ENCODE measurements at regions not wholly inside any gene's neighbourhood (a gene's known extent, or its start where the extent isn't known, plus 50 kb on each side); places are given as distances from the start of the nearest gene placed in this dataset.

DNA sequence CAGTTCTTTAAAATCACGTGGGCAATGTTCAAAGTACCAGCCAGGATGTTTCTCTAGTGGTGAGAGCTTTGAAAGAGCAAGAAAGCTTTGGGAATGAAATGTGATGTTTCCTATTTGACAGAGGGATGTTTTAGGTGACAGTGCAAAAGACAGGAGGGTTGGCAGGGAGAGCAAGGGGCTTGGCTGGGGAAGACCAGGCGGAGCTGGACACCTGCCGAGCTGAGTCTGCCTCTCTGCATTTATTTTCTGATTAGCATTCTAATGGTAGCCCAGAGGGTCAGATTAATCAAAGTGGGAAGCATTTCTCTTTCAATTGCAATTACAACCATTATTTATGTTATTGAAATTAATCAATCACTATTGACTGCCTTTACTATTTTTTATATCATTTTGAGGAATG, 145.4 kb upstream of the RAB12 start:
- Histone ChIP-seq H3K9me3 (ENCODE audit: low read depth, low read length) (no peaks in the 10 kb centered on the region), H3K27me3 (ENCODE audit: insufficient read depth, low read length) (peaks cover 8% of the 10 kb centered on the region), H3K4me2 (ENCODE audit: insufficient read depth, low read length) (no peak overlapping the region), H3K36me3 (ENCODE audit: insufficient read depth, low read length) (no peaks in the 10 kb centered on the region), H3K4me3 (ENCODE audit: insufficient read depth, low read length) (no peak overlapping the region), H3K27ac (ENCODE audit: low read depth, low read length) (no peak overlapping the region), H3K79me2 (ENCODE audit: insufficient read depth, low read length) (no peaks in the 10 kb centered on the region), H4K20me1 (ENCODE audit: insufficient read depth, low read length) (no peaks in the 10 kb centered on the region), H2AFZ (ENCODE audit: low read length) (no peak overlapping the region), H3K4me1 (ENCODE audit: insufficient read depth, low read length) (peaks cover under 1% of the 10 kb centered on the region)
- no peak for DNase-seq (ENCODE audit: insufficient read length, low spot score, missing footprints)
- TF ChIP-seq, protein P1, sequence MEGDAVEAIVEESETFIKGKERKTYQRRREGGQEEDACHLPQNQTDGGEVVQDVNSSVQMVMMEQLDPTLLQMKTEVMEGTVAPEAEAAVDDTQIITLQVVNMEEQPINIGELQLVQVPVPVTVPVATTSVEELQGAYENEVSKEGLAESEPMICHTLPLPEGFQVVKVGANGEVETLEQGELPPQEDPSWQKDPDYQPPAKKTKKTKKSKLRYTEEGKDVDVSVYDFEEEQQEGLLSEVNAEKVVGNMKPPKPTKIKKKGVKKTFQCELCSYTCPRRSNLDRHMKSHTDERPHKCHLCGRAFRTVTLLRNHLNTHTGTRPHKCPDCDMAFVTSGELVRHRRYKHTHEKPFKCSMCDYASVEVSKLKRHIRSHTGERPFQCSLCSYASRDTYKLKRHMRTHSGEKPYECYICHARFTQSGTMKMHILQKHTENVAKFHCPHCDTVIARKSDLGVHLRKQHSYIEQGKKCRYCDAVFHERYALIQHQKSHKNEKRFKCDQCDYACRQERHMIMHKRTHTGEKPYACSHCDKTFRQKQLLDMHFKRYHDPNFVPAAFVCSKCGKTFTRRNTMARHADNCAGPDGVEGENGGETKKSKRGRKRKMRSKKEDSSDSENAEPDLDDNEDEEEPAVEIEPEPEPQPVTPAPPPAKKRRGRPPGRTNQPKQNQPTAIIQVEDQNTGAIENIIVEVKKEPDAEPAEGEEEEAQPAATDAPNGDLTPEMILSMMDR (IDR thresholded peaks at IDR 0.05; ENCODE audit: extremely low read depth, low read depth, low read length), result no peak

DNA sequence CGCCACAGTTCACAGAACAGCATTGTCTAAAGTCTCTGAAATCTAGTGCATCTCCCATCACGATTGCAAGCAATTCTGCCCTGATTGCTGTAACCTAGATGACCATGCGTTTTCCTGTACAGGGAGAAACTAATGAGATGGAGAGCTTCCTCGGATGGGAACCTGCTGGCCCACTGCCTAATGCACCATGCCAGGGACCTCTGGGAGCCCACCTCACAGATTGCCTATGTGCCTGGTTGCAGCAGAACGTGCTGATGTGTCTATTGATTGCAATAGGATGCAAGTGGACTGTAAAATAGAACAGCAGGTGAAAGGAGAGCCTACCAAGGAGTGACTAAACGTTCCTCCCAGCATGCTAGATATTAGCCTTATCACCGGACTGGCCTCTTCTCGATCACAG, 141.0 kb upstream of the RAB12 start:
- no peaks in the 10 kb centered on the region for H3K79me2 ChIP-seq (ENCODE audit: insufficient read depth, low read length)
- peaks cover 14% of the 10 kb centered on the region for H3K27me3 ChIP-seq (ENCODE audit: insufficient read depth, low read length)
- H3K36me3 ChIP-seq (ENCODE audit: insufficient read depth, low read length), result no peaks in the 10 kb centered on the region
- peaks cover 4% of the 10 kb centered on the region for H3K4me1 ChIP-seq (ENCODE audit: insufficient read depth, low read length)
- no peak overlapping the region for H2AFZ ChIP-seq (ENCODE audit: low read length)
- H3K4me3 ChIP-seq (ENCODE audit: insufficient read depth, low read length), result no peak overlapping the region
- TF ChIP-seq, protein P1 (IDR thresholded peaks at IDR 0.05; ENCODE audit: extremely low read depth, low read depth, low read length), result no peak
- DNase-seq (ENCODE audit: insufficient read length, low spot score, missing footprints), result no peak
- no peak overlapping the region for H3K4me2 ChIP-seq (ENCODE audit: insufficient read depth, low read length)
- no peak overlapping the region for H3K27ac ChIP-seq (ENCODE audit: low read depth, low read length)
- no peaks in the 10 kb centered on the region for H3K9me3 ChIP-seq (ENCODE audit: low read depth, low read length)
- no peaks in the 10 kb centered on the region for H4K20me1 ChIP-seq (ENCODE audit: insufficient read depth, low read length)

DNA sequence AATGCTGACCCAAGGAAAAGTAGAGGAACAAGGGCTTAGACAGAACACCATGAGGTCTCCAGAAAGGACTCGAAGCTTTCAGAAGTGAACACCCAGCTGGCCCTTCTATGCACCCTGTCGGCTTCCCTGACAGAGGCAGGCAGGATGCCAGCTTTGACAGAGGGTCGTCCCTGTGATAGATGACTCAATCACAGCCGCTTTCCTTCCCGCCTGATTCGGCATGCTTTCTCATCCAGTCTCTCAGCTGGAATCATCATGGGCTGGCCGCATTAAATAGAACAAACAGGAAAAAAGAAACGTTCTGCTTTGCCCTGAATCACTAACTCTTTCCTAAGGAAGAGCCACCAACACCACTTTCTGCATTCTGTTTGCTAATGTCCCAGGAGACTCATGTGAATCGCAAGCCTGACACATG, 140.3 kb upstream of the RAB12 start:
- Histone ChIP-seq H3K4me2 (ENCODE audit: insufficient read depth, low read length) (peak overlapping the region; percentile 38), H3K79me2 (ENCODE audit: insufficient read depth, low read length) (no peaks in the 10 kb centered on the region)

DNA sequence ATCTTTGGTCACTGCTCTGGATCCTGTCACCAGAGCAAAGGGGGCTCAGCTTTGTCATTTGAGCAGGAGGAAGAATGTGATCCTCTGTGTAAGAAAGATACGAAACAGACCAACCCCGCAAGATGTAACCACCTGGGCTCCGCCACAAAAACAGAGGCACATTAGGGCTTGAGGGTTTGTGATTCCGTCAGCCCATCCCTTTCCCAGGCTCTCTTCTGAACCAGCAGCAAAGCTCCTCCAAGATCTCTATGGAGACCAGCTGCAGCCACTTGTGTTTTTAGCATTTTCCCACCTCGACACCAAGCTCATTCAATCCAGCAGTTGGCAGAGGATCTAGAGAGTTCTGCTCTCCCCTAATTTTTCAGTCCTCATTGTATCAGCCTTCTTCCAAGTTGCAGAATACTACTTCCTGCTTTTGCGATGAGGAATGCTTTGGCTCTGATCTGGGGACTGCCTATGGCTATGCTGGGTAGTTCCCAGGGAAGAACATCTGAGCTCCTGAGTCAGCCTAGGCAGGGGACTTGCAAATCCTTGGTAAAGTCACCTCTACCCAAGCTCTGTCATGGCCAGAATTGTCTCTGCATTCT, 139.6 kb upstream of the RAB12 start:
- Histone ChIP-seq H3K36me3 (ENCODE audit: insufficient read depth, low read length) (no peaks in the 10 kb centered on the region), H4K20me1 (ENCODE audit: insufficient read depth, low read length) (no peaks in the 10 kb centered on the region), H3K9me3 (ENCODE audit: low read depth, low read length) (no peaks in the 10 kb centered on the region), H3K4me2 (ENCODE audit: insufficient read depth, low read length) (no peak overlapping the region), H3K4me3 (ENCODE audit: insufficient read depth, low read length) (no peak overlapping the region), H3K27me3 (ENCODE audit: insufficient read depth, low read length) (peaks cover 16% of the 10 kb centered on the region), H3K79me2 (ENCODE audit: insufficient read depth, low read length) (no peaks in the 10 kb centered on the region), H3K27ac (ENCODE audit: low read depth, low read length) (no peak overlapping the region), H2AFZ (ENCODE audit: low read length) (no peak overlapping the region), H3K4me1 (ENCODE audit: insufficient read depth, low read length) (peaks cover 4% of the 10 kb centered on the region)
- TF ChIP-seq, protein P1 (IDR thresholded peaks at IDR 0.05; ENCODE audit: extremely low read depth, low read depth, low read length), result no peak
- peak; percentile 78 for DNase-seq (ENCODE audit: insufficient read length, low spot score, missing footprints)

More for the DNA sequence above, 140.3 kb upstream of the RAB12 start:
- no peaks in the 10 kb centered on the region for H3K36me3 ChIP-seq (ENCODE audit: insufficient read depth, low read length)
- H3K4me1 ChIP-seq (ENCODE audit: insufficient read depth, low read length), result peaks cover 4% of the 10 kb centered on the region
- no peaks in the 10 kb centered on the region for H4K20me1 ChIP-seq (ENCODE audit: insufficient read depth, low read length)
- DNase-seq (ENCODE audit: insufficient read length, low spot score, missing footprints), result peak; percentile 75
- TF ChIP-seq, protein P1 (IDR thresholded peaks at IDR 0.05; ENCODE audit: extremely low read depth, low read depth, low read length), result no peak
- no peaks in the 10 kb centered on the region for H3K9me3 ChIP-seq (ENCODE audit: low read depth, low read length)
- peaks cover 15% of the 10 kb centered on the region for H3K27me3 ChIP-seq (ENCODE audit: insufficient read depth, low read length)
- no peak overlapping the region for H3K4me3 ChIP-seq (ENCODE audit: insufficient read depth, low read length)
- H2AFZ ChIP-seq (ENCODE audit: low read length), result no peak overlapping the region
- no peak overlapping the region for H3K27ac ChIP-seq (ENCODE audit: low read depth, low read length)

All from osteoblast (primary cell).